NCI-H748 (cell line): ENCODE measurements at regions not wholly inside any gene's neighbourhood (a gene's known extent, or its start where the extent isn't known, plus 50 kb on each side); places are given as distances from the start of the nearest gene placed in this dataset.

Experiments
- DNase-seq: peaks from one replicate; lab custom pipeline; 2025; ENCODE audit not compliant: unreplicated experiment; lab: John Stamatoyannopoulos, UW

- no peak for DNase-seq
These were observed 318.6 kb downstream of the LRFN2 start for GRCh38 chr6:40268614-40269013.

GRCh38 chr6:40268166-40268565, 319.0 kb downstream of the LRFN2 start:
- no peak for DNase-seq

GRCh38 chr6:40265615-40266014, 321.5 kb downstream of the LRFN2 start:
- DNase-seq, result no peak

- no peak for DNase-seq
These were observed 323.2 kb downstream of the LRFN2 start for GRCh38 chr6:40263970-40264369.

GRCh38 chr6:40262363-40262762, 324.8 kb downstream of the LRFN2 start:
- no peak for DNase-seq

GRCh38 chr6:40258531-40258930, 324.3 kb upstream of the MOCS1 start:
- peak; percentile 20 for DNase-seq

GRCh38 chr6:40256831-40257230, 322.6 kb upstream of the MOCS1 start:
- DNase-seq, result no peak

GRCh38 chr6:40256224-40256623, 322.0 kb upstream of the MOCS1 start:
- no peak for DNase-seq

- DNase-seq, result no peak
These were observed 319.2 kb upstream of the MOCS1 start for GRCh38 chr6:40253420-40253819.

- DNase-seq, result no peak
These were observed 318.4 kb upstream of the MOCS1 start for GRCh38 chr6:40252531-40253258.

- peak; percentile 78 for DNase-seq
These were observed 317.5 kb upstream of the MOCS1 start for GRCh38 chr6:40251637-40252300.

- DNase-seq, result no peak
These were observed 315.7 kb upstream of the MOCS1 start for GRCh38 chr6:40249935-40250334.

GRCh38 chr6:40247516-40248115, 313.4 kb upstream of the MOCS1 start:
- peak; percentile 15 for DNase-seq

GRCh38 chr6:40244699-40245098, 310.4 kb upstream of the MOCS1 start:
- DNase-seq, result no peak

- DNase-seq, result no peak
These were observed 298.4 kb upstream of the MOCS1 start for GRCh38 chr6:40232698-40233097.

GRCh38 chr6:40227735-40228134, 293.5 kb upstream of the MOCS1 start:
- DNase-seq, result no peak

- DNase-seq, result no peak
These were observed 288.1 kb upstream of the MOCS1 start for GRCh38 chr6:40222354-40222753.

- DNase-seq, result no peak
These were observed 285.5 kb upstream of the MOCS1 start for GRCh38 chr6:40219799-40220198.

GRCh38 chr6:40210628-40211056, 276.4 kb upstream of the MOCS1 start:
- peak; percentile 79 for DNase-seq

- no peak for DNase-seq
These were observed 271.5 kb upstream of the MOCS1 start for GRCh38 chr6:40205801-40206200.

GRCh38 chr6:40205004-40205403, 270.7 kb upstream of the MOCS1 start:
- DNase-seq, result no peak

GRCh38 chr6:40197371-40197770, 263.1 kb upstream of the MOCS1 start:
- no peak for DNase-seq
